Mesothelial cell of epicardium (in vitro differentiated cells): ENCODE measurements at regions not wholly inside any gene's neighbourhood (a gene's known extent, or its start where the extent isn't known, plus 50 kb on each side); places are given as distances from the start of the nearest gene placed in this dataset.

Source experiments
- DNase-seq, 2 experiments: peaks; one replicate each; pipeline ENCODE4 v3.0.0; 2021; ENCODE audit warnings: low spot score in 2 of 2; ENCODE audit not compliant: unreplicated experiment in 2 of 2
- H3K27ac Mint-ChIP-seq: 2 replicates; pipeline ENCODE4 v1.8.0; 2021; ENCODE audit warnings: mixed read lengths
- H3K27me3 Mint-ChIP-seq: 2 replicates; pipeline ENCODE4 v1.8.0; 2021; ENCODE audit warnings: low read depth, mixed read lengths
- H3K36me3 Mint-ChIP-seq: 2 replicates; pipeline ENCODE4 v1.8.0; 2021; ENCODE audit warnings: mixed read lengths
- H3K4me1 Mint-ChIP-seq: 2 replicates; pipeline ENCODE4 v1.8.0; 2021; ENCODE audit warnings: mixed read lengths
- H3K4me3 Mint-ChIP-seq: 2 replicates; pipeline ENCODE4 v1.8.0; 2021; ENCODE audit warnings: mild to moderate bottlenecking, moderate library complexity, mixed read lengths
- H3K9me3 Mint-ChIP-seq: 2 replicates; pipeline ENCODE4 v1.8.0; 2021; ENCODE audit warnings: mixed read lengths
- CTCF ChIP-seq: fragments of 200-600 bp; sonication (generic); IDR thresholded peaks from one replicate; pipeline ENCODE4 v1.5.0; 2021; ENCODE audit warnings: antibody characterized with exemption; ENCODE audit not compliant: unreplicated experiment

- no peak for DNase-seq
- H3K36me3 Mint-ChIP-seq: no peaks in the 10 kb centered on the region
- H3K27ac Mint-ChIP-seq: no peak overlapping the region
- H3K9me3 Mint-ChIP-seq: no peaks in the 10 kb centered on the region
- no peak overlapping the region for H3K4me3 Mint-ChIP-seq
- TF ChIP-seq CTCF: no peak
- no peaks in the 10 kb centered on the region for H3K27me3 Mint-ChIP-seq
- H3K4me1 Mint-ChIP-seq: peaks cover 13% of the 10 kb centered on the region
Measured at GRCh38 chr14:85333841-85334240, 196.1 kb upstream of the FLRT2 start.

GRCh38 chr14:85334316-85334715 is 195.6 kb upstream of the FLRT2 start:
- Mint-ChIP-seq H3K36me3 (no peaks in the 10 kb centered on the region), H3K27ac (no peak overlapping the region), H3K27me3 (no peaks in the 10 kb centered on the region), H3K4me1 (peaks cover 14% of the 10 kb centered on the region), H3K9me3 (no peaks in the 10 kb centered on the region), H3K4me3 (no peak overlapping the region)
- TF ChIP-seq CTCF: no peak
- no peak for DNase-seq

- Mint-ChIP-seq H3K27me3 (no peaks in the 10 kb centered on the region), H3K4me1 (peaks cover 6% of the 10 kb centered on the region), H3K4me3 (no peak overlapping the region), H3K27ac (no peak overlapping the region), H3K36me3 (no peaks in the 10 kb centered on the region), H3K9me3 (no peaks in the 10 kb centered on the region)
- DNase-seq: no peak
- no peak for TF ChIP-seq CTCF
Measured at GRCh38 chr14:85336257-85336656, 193.7 kb upstream of the FLRT2 start.

GRCh38 chr14:85336817-85337216 is 193.1 kb upstream of the FLRT2 start:
- no peak overlapping the region for H3K4me3 Mint-ChIP-seq
- DNase-seq: no peak
- H3K36me3 Mint-ChIP-seq: no peaks in the 10 kb centered on the region
- no peak overlapping the region for H3K27ac Mint-ChIP-seq
- H3K4me1 Mint-ChIP-seq: peaks cover 4% of the 10 kb centered on the region
- H3K27me3 Mint-ChIP-seq: no peaks in the 10 kb centered on the region
- H3K9me3 Mint-ChIP-seq: no peaks in the 10 kb centered on the region
- TF ChIP-seq CTCF: no peak

GRCh38 chr14:85338895-85339294 is 191.0 kb upstream of the FLRT2 start:
- no peak for DNase-seq
- Mint-ChIP-seq H3K36me3 (no peaks in the 10 kb centered on the region), H3K4me1 (peaks cover 2% of the 10 kb centered on the region), H3K4me3 (no peak overlapping the region), H3K9me3 (no peaks in the 10 kb centered on the region), H3K27me3 (no peaks in the 10 kb centered on the region), H3K27ac (no peak overlapping the region)
- no peak for TF ChIP-seq CTCF
